HepG2 (cell line): ENCODE measurements at regions not wholly inside any gene's neighbourhood (a gene's known extent, or its start where the extent isn't known, plus 50 kb on each side); places are given as distances from the start of the nearest gene placed in this dataset.

ENCODE experiments used
- ATAC-seq: fragments of 200-7000 bp; cut with Tn5 transposase; 3 replicates; pipeline ENCODE4 v1.9.1; 2020; ENCODE audit warnings: mild to moderate bottlenecking, moderate library complexity
- BruUV-seq: library from RNA; stranded (reverse); fragments of 400-500 nt; replicated peaks from 2 replicates; lab custom pipeline; 2021; lab: Mats Ljungman, UMichigan
- CTCF ChIA-PET: fragments of 300-600 bp; formaldehyde crosslinking; extraction: SDS; loops from one replicate; lab custom pipeline; 2021; ENCODE audit warnings: low total read pairs, inconsistent platforms, low intra/inter-chr PET ratio; lab: Yijun Ruan, JAX
- POLR2A ChIA-PET: fragments of 350-600 bp; sonication (Branson Sonifier 250); formaldehyde crosslinking; loops from one replicate; lab custom pipeline; 2020; ENCODE audit warnings: antibody characterized with exemption, inconsistent platforms; lab: Yijun Ruan, JAX
- DNase-seq: peaks from one replicate; pipeline ENCODE4 v3.0.0-alpha.2; 2015; ENCODE audit warnings: low spot score
- FAIRE-seq: peaks from 3 replicates; lab custom pipeline; 2011; peaks lifted over from hg19 to GRCh38; lab: Jason Lieb, UNC
- H2AFZ ChIP-seq: one replicate; pipeline ENCODE4 v1.6.1; 2011; ENCODE audit warnings: low read length, inconsistent platforms
- H3K27ac ChIP-seq: fragments of 300-600 bp; 3 replicates; pipeline ENCODE4 v1.8.0; 2011; ENCODE audit warnings: mixed run types, mild to moderate bottlenecking, mixed read lengths, low read length, inconsistent platforms; ENCODE audit not compliant: insufficient read depth; ENCODE audit errors: extremely low read length
- H3K27me3 ChIP-seq, 2 experiments: fragments of 200-600 bp in 1 of 2; 2 replicates in 1 of 2; 3 replicates in 1 of 2; pipeline versions ENCODE4 v1.6.0 to v1.8.0; 2011; ENCODE audit warnings: low read length in 2 of 2, mild to moderate bottlenecking in 2 of 2, moderate library complexity in 2 of 2, inconsistent platforms in 1 of 2; ENCODE audit not compliant: insufficient read depth in 2 of 2, control insufficient read depth in 1 of 2
- H3K36me3 ChIP-seq, 2 experiments: fragments of 200-600 bp in 1 of 2; replicated peaks in 1 of 2; 2 replicates in 1 of 2; 3 replicates in 1 of 2; pipeline versions ENCODE4 v1.5.1 to v1.8.0; 2011; ENCODE audit warnings: low read length in 2 of 2, inconsistent platforms in 1 of 2; ENCODE audit not compliant: insufficient read depth in 2 of 2, control insufficient read depth in 1 of 2
- H3K4me1 ChIP-seq: 2 replicates; pipeline ENCODE4 v1.5.1; 2012; ENCODE audit warnings: low read length, inconsistent platforms; ENCODE audit not compliant: insufficient read depth
- H3K4me2 ChIP-seq: 2 replicates; pipeline ENCODE4 v1.6.0; 2011; ENCODE audit warnings: low read depth, low read length, inconsistent platforms
- H3K4me3 ChIP-seq, 3 experiments: fragments of 200-600 bp in 1 of 3; sonication (generic), shearing (Covaris generic) in 1 of 3; replicated peaks in 1 of 3; 2 replicates each; pipeline ENCODE4 v1.5.1; 2011 to 2016; ENCODE audit warnings: low read length in 3 of 3, inconsistent platforms in 2 of 3, low read depth in 2 of 3, mild to moderate bottlenecking in 2 of 3, control low read depth in 1 of 3, mixed read lengths in 1 of 3; ENCODE audit not compliant: insufficient read depth in 1 of 3
- H3K79me2 ChIP-seq: one replicate; pipeline ENCODE4 v1.6.1; 2011; ENCODE audit warnings: low read length, inconsistent platforms; ENCODE audit not compliant: insufficient read depth
- H3K9ac ChIP-seq: 2 replicates; pipeline ENCODE4 v1.6.0; 2011; ENCODE audit warnings: mild to moderate bottlenecking, low read depth, low read length, inconsistent platforms; ENCODE audit not compliant: insufficient read depth
- H3K9me3 ChIP-seq: 2 replicates; pipeline ENCODE4 v1.5.1; 2012; ENCODE audit warnings: mild to moderate bottlenecking, low read length
- H4K20me1 ChIP-seq: 2 replicates; pipeline ENCODE4 v1.6.0; 2011; ENCODE audit warnings: inconsistent platforms, mild to moderate bottlenecking, low read length, moderate library complexity; ENCODE audit not compliant: insufficient read depth
- MED1 ChIP-seq: sonication (generic); formaldehyde crosslinking; IDR thresholded peaks from 2 replicates; pipeline ENCODE4 v1.4.0; 2020; ENCODE audit warnings: missing genetic modification reagents
- NFKB2 ChIP-seq: sonication (generic); formaldehyde crosslinking; IDR thresholded peaks from 2 replicates; pipeline ENCODE4 v1.4.0; 2020; ENCODE audit warnings: missing genetic modification reagents, borderline replicate concordance
- PTBP1 ChIP-seq: fragments of 200-400 bp; formaldehyde crosslinking; IDR thresholded peaks from 2 replicates; pipeline ENCODE4 v1.6.1; 2018; ENCODE audit warnings: low read length, low read depth; ENCODE audit not compliant: poor library complexity, severe bottlenecking
- STAT5B ChIP-seq: sonication (generic); formaldehyde crosslinking; IDR thresholded peaks from 2 replicates; pipeline ENCODE4 v1.4.0; 2020; ENCODE audit warnings: missing genetic modification reagents
- ZBTB7A ChIP-seq: sonication (generic); formaldehyde crosslinking; IDR thresholded peaks from 2 replicates; pipeline ENCODE4 v1.8.0; 2022; ENCODE audit warnings: mild to moderate bottlenecking, missing genetic modification reagents
- ZFP36 ChIP-seq: fragments of 150-350 bp; IDR thresholded peaks from 2 replicates; pipeline ENCODE4 v1.6.1; 2018; ENCODE audit warnings: borderline replicate concordance, low read length, low read depth; ENCODE audit not compliant: partially characterized antibody
- ZNF337 ChIP-seq: sonication (generic); formaldehyde crosslinking; IDR thresholded peaks from 2 replicates; pipeline ENCODE4 v1.5.1; 2020; ENCODE audit warnings: missing genetic modification reagents, low read depth, mild to moderate bottlenecking, borderline replicate concordance
- ZNF546 ChIP-seq: sonication (generic); formaldehyde crosslinking; conservative IDR thresholded peaks from 2 replicates; pipeline ENCODE4 v1.8.1; 2023; ENCODE audit warnings: mild to moderate bottlenecking, missing genetic modification reagents
- WGBS: methylation state at CpG from one replicate; pipeline ENCODE4 v1.1.6; 2017; ENCODE audit warnings: low lambda C conversion rate; 5-methylcytosine and 5-hydroxymethylcytosine counted together
- in situ Hi-C: cut with HindIII; loops from 2 replicates; pipeline ENCODE4 v1.10.0; 2017; ENCODE audit warnings: low pct_unique_long_range_greater_than_20kb; ENCODE audit not compliant: extremely low pct_ligation_motif_present
- intact Hi-C: fragments of 100-400 bp; cut with micrococcal nuclease; formaldehyde crosslinking; loops from one replicate; pipeline ENCODE4 v1.10.0; 2022; ENCODE audit not compliant: unreplicated experiment
- TF ChIP-seq, protein P1 (sequence below): IDR thresholded peaks from 2 replicates; pipeline ENCODE4 v1.6.1; 2018; ENCODE audit warnings: missing genetic modification reagents, mild to moderate bottlenecking, missing compliant biosample characterization
- TF ChIP-seq, protein P2 (sequence below): fragments of 450-650 bp; IDR thresholded peaks from 2 replicates; pipeline ENCODE4 v1.6.1; 2016

DNA sequence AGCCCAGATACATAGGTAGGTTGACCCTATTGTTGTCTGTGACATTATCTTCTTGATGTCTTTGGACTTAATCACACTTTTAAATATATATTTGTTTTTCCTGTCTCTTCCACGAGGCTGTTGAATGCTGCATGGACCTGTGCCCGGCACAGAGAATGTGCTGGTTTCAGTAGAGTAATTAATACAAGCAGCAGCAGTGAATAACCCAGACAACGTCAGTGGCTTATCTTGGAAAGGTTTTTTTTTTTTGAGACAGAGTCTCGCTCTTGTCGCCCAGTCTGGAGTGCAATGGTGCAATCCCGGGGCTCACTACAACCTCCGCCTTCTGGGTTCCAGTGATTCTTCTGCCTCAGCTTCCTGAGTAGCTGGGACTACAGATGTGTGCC, 108.2 kb downstream of the CDH26 start (continued):
- TF ChIP-seq, protein P1, sequence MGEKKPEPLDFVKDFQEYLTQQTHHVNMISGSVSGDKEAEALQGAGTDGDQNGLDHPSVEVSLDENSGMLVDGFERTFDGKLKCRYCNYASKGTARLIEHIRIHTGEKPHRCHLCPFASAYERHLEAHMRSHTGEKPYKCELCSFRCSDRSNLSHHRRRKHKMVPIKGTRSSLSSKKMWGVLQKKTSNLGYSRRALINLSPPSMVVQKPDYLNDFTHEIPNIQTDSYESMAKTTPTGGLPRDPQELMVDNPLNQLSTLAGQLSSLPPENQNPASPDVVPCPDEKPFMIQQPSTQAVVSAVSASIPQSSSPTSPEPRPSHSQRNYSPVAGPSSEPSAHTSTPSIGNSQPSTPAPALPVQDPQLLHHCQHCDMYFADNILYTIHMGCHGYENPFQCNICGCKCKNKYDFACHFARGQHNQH (CRISPR knock-in tag), result no peak

DNA sequence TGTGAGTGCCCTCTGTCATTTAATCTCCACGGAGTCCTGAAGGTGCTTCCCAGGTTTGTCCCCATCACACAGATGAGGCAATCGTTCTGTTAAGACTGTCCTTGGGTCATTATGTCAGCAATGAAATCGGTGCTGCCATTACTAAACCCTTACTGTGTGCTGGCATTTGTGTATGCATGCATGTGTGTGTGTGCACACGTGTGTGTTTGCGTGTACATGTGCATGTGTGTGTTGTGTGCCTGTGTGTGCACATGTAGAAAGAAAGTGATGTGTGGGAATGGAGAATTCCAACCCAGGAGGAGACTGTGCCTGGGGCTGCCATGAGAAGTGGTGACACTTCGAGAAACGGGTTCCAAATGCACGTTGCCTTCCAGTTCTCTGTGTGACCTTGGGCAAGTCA, 110.3 kb downstream of the CDH26 start:
- POLR2A ChIA-PET, result no interaction called here
- no peaks in the 10 kb centered on the region for H3K36me3 ChIP-seq
- CTCF ChIA-PET, result no interaction called here
- 4% methylated on average over 8 of the region's 8 CpGs for WGBS
- H3K79me2 ChIP-seq, result no peaks in the 10 kb centered on the region
- H3K27ac ChIP-seq, result no peak overlapping the region
- H2AFZ ChIP-seq, result no peak overlapping the region
- in situ Hi-C loops (loop anchor here (25.0 kb wide), 1 partner anchor 1819 kb away; no protein-coding TSS in a partner anchor), intact Hi-C loops (no loop called here)
- peaks cover 11% of the 10 kb centered on the region for H3K9me3 ChIP-seq
- H3K9ac ChIP-seq, result no peak overlapping the region
- no TSS peak for BruUV-seq
- TF ChIP-seq STAT5B (CRISPR knock-in tag), result no peak
- TF ChIP-seq, protein P2, sequence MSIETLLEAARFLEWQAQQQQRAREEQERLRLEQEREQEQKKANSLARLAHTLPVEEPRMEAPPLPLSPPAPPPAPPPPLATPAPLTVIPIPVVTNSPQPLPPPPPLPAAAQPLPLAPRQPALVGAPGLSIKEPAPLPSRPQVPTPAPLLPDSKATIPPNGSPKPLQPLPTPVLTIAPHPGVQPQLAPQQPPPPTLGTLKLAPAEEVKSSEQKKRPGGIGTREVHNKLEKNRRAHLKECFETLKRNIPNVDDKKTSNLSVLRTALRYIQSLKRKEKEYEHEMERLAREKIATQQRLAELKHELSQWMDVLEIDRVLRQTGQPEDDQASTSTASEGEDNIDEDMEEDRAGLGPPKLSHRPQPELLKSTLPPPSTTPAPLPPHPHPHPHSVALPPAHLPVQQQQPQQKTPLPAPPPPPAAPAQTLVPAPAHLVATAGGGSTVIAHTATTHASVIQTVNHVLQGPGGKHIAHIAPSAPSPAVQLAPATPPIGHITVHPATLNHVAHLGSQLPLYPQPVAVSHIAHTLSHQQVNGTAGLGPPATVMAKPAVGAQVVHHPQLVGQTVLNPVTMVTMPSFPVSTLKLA, result peak; percentile 98
- H3K4me1 ChIP-seq, result no peaks in the 10 kb centered on the region
- FAIRE-seq, result no peak
- no peak overlapping the region for H3K4me3 ChIP-seq
- ATAC-seq, result no peak
- DNase-seq, result no peak
- H3K27me3 ChIP-seq, result peaks cover 2 to 40% of the 10 kb centered on the region in 2 experiments; a peak in 3 of 5 replicates
- no peak overlapping the region for H3K4me2 ChIP-seq
- H4K20me1 ChIP-seq, result no peaks in the 10 kb centered on the region

DNA sequence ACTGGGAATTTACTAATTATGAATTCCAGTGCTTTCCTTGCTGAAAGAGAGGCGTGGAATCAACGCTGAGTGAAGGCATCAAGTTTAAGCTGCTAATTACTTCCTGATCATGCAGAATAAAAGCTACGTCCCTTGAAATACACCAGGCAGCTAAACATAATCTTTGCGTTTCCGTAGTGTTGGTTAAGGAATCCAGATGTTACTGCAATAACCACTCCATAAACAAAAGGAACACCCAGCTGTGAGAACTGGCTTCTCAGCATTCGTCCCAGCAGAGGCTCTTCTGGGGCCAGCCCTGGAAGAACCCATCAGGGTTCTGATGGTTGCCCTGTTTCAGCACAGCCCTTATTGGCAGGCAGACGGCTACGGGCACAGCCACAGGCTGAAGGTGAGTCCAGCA, 111.4 kb downstream of the CDH26 start:
- Histone ChIP-seq H3K4me1 (no peaks in the 10 kb centered on the region), H3K9me3 (peaks cover 11% of the 10 kb centered on the region), H3K27ac (no peak overlapping the region), H3K4me3 (no peak overlapping the region), H3K27me3 (peaks cover 2 to 34% of the 10 kb centered on the region in 2 experiments; a peak in 3 of 5 replicates), H3K79me2 (no peaks in the 10 kb centered on the region), H3K36me3 (no peaks in the 10 kb centered on the region), H2AFZ (no peak overlapping the region), H4K20me1 (no peaks in the 10 kb centered on the region), H3K9ac (no peak overlapping the region), H3K4me2 (no peak overlapping the region)
- in situ Hi-C loops (loop anchor here (25.0 kb wide), 1 partner anchor 1818 kb away; no protein-coding TSS in a partner anchor), intact Hi-C loops (no loop called here)
- POLR2A ChIA-PET, result no interaction called here
- FAIRE-seq (no peak), DNase-seq (no peak), ATAC-seq (no peak)
- BruUV-seq, result no TSS peak
- TF ChIP-seq NFKB2, result no peak
- no peak for TF ChIP-seq ZBTB7A
- TF ChIP-seq MED1, result no peak
- TF ChIP-seq PTBP1, result no peak
- TF ChIP-seq ZFP36, result no peak
- no peak for TF ChIP-seq ZNF337 (CRISPR knock-in tag)
- TF ChIP-seq ZNF546 (CRISPR knock-in tag), result no peak
- WGBS, result 24% methylated on average over 8 of the region's 8 CpGs
- CTCF ChIA-PET, result no interaction called here
